HEK293 (cell line): ENCODE measurements at regions not wholly inside any gene's neighbourhood (a gene's known extent, or its start where the extent isn't known, plus 50 kb on each side); places are given as distances from the start of the nearest gene placed in this dataset.

Experiments used
- ELK4 ChIP-seq: IDR thresholded peaks from 2 replicates; pipeline ENCODE4 v1.6.1; 2011; ENCODE audit warnings: mild to moderate bottlenecking, low read depth, low read length, borderline replicate concordance
- HIC1 ChIP-seq: fragments of 450-650 bp; formaldehyde crosslinking; IDR thresholded peaks from 2 replicates; pipeline ENCODE4 v1.5.1; 2016; ENCODE audit warnings: missing biosample characterization, missing genetic modification characterization
- KLF16 ChIP-seq: fragments of 450-650 bp; formaldehyde crosslinking; IDR thresholded peaks from 2 replicates; pipeline ENCODE4 v1.5.1; 2017; ENCODE audit warnings: missing biosample characterization, missing genetic modification characterization
- PRDM1 ChIP-seq: fragments of 450-650 bp; formaldehyde crosslinking; IDR thresholded peaks from 2 replicates; pipeline ENCODE4; 2016; ENCODE audit warnings: missing biosample characterization, missing genetic modification characterization
- TCF7L2 ChIP-seq: IDR thresholded peaks from 2 replicates; pipeline ENCODE4 v1.6.1; 2011; ENCODE audit warnings: low read depth, mild to moderate bottlenecking, inconsistent platforms, low read length, moderate library complexity, borderline replicate concordance
- ZNF140 ChIP-seq: fragments of 450-650 bp; formaldehyde crosslinking; IDR thresholded peaks from 2 replicates; pipeline ENCODE4 v1.5.1; 2016; ENCODE audit warnings: missing biosample characterization, missing genetic modification characterization
- ZNF274 ChIP-seq, 2 experiments: fragments of 200-500 bp in 1 of 2; fragments of 450-650 bp in 1 of 2; sonication (Bioruptor generic) in 1 of 2; formaldehyde crosslinking in 1 of 2; IDR thresholded peaks; 2 replicates each; pipeline versions ENCODE4 v1.5.1 to v1.6.1; 2014 to 2016; ENCODE audit warnings: borderline replicate concordance in 1 of 2, inconsistent platforms in 1 of 2, low read length in 1 of 2, missing biosample characterization in 1 of 2, missing genetic modification characterization in 1 of 2
- ZNF311 ChIP-seq: fragments of 450-650 bp; formaldehyde crosslinking; IDR thresholded peaks from 2 replicates; pipeline ENCODE4 v1.5.1; 2017; ENCODE audit warnings: missing biosample characterization, missing genetic modification characterization, borderline replicate concordance
- ZNF362 ChIP-seq: fragments of 450-650 bp; formaldehyde crosslinking; IDR thresholded peaks from 2 replicates; pipeline ENCODE4 v1.5.1; 2016; ENCODE audit warnings: missing biosample characterization, missing genetic modification characterization
- ZNF549 ChIP-seq: fragments of 450-650 bp; IDR thresholded peaks from 2 replicates; pipeline ENCODE4 v1.5.1; 2018; ENCODE audit warnings: missing biosample characterization, missing genetic modification characterization, mild to moderate bottlenecking, inconsistent platforms, moderate library complexity
- ZNF704 ChIP-seq: fragments of 450-650 bp; formaldehyde crosslinking; IDR thresholded peaks from 2 replicates; pipeline ENCODE4 v1.5.1; 2016; ENCODE audit warnings: missing biosample characterization, missing genetic modification characterization
- TF ChIP-seq, protein P1 (sequence below): fragments of 450-650 bp; IDR thresholded peaks from 2 replicates; pipeline ENCODE4 v1.5.1; 2018; ENCODE audit warnings: missing biosample characterization, missing genetic modification characterization
- TF ChIP-seq, protein P2 (sequence below): fragments of 450-650 bp; formaldehyde crosslinking; IDR thresholded peaks from 2 replicates; pipeline ENCODE4 v1.5.1; 2016; ENCODE audit warnings: missing biosample characterization, missing genetic modification characterization
- TF ChIP-seq, protein P3 (sequence below): fragments of 450-650 bp; formaldehyde crosslinking; IDR thresholded peaks from 2 replicates; pipeline ENCODE4 v1.5.1; 2016; ENCODE audit warnings: missing biosample characterization, missing genetic modification characterization

DNA sequence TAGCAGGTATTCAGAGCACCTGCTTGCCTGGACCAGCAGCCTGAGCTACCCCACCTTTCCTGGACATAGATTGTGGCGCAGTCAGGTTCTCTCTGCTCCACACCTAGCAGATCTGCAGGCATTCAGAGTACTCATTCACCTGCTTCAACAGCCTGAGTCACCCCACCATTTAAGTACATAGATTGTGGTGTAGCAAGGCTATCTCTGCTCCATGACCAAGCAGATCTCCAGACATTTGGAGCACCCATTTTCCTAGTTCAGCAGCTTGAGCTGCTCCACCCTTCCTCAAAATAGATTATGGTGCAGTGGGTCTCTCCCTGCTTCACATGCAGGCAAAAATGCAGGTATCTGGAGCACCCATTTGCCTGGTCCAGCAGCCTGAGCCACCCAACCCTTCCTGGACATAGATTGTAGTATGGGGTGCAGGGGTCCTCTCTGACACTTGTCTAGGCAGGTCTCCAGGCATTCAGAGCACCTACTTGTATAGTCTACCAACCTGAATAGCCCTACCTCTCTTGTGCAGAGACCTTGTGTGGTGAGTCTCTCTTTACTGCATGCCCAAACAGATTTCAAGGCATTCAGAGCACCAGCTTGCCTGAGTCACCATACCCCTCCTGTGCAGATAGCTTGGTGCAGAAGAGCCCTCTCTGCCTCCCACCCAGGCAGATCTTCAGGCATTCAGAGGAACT is 466.0 kb upstream of the THBS1 start:
- TF ChIP-seq, protein P1, sequence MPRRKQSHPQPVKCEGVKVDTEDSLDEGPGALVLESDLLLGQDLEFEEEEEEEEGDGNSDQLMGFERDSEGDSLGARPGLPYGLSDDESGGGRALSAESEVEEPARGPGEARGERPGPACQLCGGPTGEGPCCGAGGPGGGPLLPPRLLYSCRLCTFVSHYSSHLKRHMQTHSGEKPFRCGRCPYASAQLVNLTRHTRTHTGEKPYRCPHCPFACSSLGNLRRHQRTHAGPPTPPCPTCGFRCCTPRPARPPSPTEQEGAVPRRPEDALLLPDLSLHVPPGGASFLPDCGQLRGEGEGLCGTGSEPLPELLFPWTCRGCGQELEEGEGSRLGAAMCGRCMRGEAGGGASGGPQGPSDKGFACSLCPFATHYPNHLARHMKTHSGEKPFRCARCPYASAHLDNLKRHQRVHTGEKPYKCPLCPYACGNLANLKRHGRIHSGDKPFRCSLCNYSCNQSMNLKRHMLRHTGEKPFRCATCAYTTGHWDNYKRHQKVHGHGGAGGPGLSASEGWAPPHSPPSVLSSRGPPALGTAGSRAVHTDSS = no peak
- no peak for TF ChIP-seq ELK4
- TF ChIP-seq ZNF704 (tag by site-specific recombination) = no peak
- TF ChIP-seq, protein P2, sequence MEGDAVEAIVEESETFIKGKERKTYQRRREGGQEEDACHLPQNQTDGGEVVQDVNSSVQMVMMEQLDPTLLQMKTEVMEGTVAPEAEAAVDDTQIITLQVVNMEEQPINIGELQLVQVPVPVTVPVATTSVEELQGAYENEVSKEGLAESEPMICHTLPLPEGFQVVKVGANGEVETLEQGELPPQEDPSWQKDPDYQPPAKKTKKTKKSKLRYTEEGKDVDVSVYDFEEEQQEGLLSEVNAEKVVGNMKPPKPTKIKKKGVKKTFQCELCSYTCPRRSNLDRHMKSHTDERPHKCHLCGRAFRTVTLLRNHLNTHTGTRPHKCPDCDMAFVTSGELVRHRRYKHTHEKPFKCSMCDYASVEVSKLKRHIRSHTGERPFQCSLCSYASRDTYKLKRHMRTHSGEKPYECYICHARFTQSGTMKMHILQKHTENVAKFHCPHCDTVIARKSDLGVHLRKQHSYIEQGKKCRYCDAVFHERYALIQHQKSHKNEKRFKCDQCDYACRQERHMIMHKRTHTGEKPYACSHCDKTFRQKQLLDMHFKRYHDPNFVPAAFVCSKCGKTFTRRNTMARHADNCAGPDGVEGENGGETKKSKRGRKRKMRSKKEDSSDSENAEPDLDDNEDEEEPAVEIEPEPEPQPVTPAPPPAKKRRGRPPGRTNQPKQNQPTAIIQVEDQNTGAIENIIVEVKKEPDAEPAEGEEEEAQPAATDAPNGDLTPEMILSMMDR (tag by site-specific recombination) = no peak
- TF ChIP-seq HIC1 (tag by site-specific recombination) = no peak
- TF ChIP-seq TCF7L2 = no peak
- no peak for TF ChIP-seq ZNF362 (tag by site-specific recombination)
- TF ChIP-seq ZNF274 (IDR thresholded peaks at IDR 0.05; ENCODE audit: low read length) = no peak
- TF ChIP-seq ZNF274 (tag by site-specific recombination; IDR thresholded peaks at IDR 0.05; ENCODE audit: borderline replicate concordance) = no peak
- TF ChIP-seq KLF16 (tag by site-specific recombination) = no peak
- TF ChIP-seq ZNF140 = no peak
- TF ChIP-seq ZNF311 = no peak
- TF ChIP-seq PRDM1 (tag by site-specific recombination) = no peak
- no peak for TF ChIP-seq ZNF549 (tag by site-specific recombination)
- TF ChIP-seq, protein P3, sequence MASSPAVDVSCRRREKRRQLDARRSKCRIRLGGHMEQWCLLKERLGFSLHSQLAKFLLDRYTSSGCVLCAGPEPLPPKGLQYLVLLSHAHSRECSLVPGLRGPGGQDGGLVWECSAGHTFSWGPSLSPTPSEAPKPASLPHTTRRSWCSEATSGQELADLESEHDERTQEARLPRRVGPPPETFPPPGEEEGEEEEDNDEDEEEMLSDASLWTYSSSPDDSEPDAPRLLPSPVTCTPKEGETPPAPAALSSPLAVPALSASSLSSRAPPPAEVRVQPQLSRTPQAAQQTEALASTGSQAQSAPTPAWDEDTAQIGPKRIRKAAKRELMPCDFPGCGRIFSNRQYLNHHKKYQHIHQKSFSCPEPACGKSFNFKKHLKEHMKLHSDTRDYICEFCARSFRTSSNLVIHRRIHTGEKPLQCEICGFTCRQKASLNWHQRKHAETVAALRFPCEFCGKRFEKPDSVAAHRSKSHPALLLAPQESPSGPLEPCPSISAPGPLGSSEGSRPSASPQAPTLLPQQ (tag by site-specific recombination) = no peak
